ENCODE measurements at regions not wholly inside any gene's neighbourhood (a gene's known extent, or its start where the extent isn't known, plus 50 kb on each side); places are given as distances from the start of the nearest gene placed in this dataset.

DNA sequence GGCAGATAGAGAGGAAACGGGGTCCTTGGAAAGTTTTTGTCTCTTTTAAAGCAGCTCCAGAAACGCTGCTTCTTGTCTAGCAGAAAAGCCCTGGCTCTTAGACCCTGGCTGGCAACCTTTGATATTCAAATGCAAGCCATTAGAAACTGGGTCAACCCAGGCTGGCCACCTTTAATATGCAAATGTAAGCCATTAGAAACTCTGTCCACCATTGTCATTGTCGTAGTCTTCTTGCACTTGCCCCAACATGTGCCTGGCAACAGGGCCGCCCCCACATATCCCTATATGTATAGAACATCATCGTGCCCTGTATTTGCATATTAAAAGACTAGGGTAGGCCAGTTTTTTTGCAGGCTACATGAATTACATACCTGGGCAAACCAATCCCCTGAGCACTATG is 621.3 kb upstream of the DPP6 start:
- H3K9me3 Mint-ChIP-seq (ENCODE audit: unreplicated experiment): peaks cover 14% of the 10 kb centered on the region

DNA sequence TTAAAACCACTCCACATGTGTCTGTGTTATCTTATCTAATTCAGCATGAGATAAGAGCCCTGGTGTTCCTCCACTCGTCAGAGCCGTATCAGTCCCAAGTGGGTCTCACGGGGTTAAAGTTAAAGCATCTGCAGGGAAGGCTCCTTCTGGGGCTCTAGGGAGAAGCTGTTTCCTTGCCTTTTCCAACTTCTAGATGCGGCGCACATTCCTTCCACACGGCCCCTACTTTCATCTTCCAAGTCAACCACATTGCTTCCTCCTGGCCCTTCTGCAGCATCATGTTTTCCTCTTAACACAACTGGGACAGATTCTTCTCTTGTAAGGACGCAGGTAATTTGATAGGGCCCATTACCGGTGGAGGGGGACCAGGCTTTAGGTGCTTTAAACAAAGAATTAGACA is 620.1 kb upstream of the DPP6 start:
- no peak overlapping the region for H3K27ac Mint-ChIP-seq (ENCODE audit: unreplicated experiment)
- no peaks in the 10 kb centered on the region for H3K27me3 Mint-ChIP-seq (ENCODE audit: low read depth, unreplicated experiment)
- no peaks in the 10 kb centered on the region for H3K4me1 Mint-ChIP-seq (ENCODE audit: low read depth, unreplicated experiment)
- Histone ChIP-seq H4K20me1 (ENCODE audit: insufficient read depth, low read length) (no peaks in the 10 kb centered on the region), H3K4me2 (ENCODE audit: low read length) (no peak overlapping the region), H3K9ac (ENCODE audit: low read length) (no peak overlapping the region), H3K36me3 (ENCODE audit: insufficient read depth, low read length) (no peaks in the 10 kb centered on the region), H3K4me3 (ENCODE audit: insufficient read depth, low read depth, low read length) (no peak overlapping the region), H3K9me3 (ENCODE audit: insufficient read depth, low read depth, low read length) (peaks cover 8% of the 10 kb centered on the region), H3K27me3 (ENCODE audit: insufficient read depth, low read length) (no peaks in the 10 kb centered on the region), H3K4me1 (ENCODE audit: insufficient read depth, low read length) (no peaks in the 10 kb centered on the region), H2AFZ (ENCODE audit: low read depth, low read length) (no peak overlapping the region), H3K27ac (ENCODE audit: low read depth, low read length) (no peak overlapping the region), H3K79me2 (ENCODE audit: insufficient read depth, low read length) (no peaks in the 10 kb centered on the region)
- H3K36me3 Mint-ChIP-seq (ENCODE audit: low read depth, unreplicated experiment): no peaks in the 10 kb centered on the region
- no peak for FAIRE-seq
- TF ChIP-seq, protein P1, sequence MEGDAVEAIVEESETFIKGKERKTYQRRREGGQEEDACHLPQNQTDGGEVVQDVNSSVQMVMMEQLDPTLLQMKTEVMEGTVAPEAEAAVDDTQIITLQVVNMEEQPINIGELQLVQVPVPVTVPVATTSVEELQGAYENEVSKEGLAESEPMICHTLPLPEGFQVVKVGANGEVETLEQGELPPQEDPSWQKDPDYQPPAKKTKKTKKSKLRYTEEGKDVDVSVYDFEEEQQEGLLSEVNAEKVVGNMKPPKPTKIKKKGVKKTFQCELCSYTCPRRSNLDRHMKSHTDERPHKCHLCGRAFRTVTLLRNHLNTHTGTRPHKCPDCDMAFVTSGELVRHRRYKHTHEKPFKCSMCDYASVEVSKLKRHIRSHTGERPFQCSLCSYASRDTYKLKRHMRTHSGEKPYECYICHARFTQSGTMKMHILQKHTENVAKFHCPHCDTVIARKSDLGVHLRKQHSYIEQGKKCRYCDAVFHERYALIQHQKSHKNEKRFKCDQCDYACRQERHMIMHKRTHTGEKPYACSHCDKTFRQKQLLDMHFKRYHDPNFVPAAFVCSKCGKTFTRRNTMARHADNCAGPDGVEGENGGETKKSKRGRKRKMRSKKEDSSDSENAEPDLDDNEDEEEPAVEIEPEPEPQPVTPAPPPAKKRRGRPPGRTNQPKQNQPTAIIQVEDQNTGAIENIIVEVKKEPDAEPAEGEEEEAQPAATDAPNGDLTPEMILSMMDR (IDR thresholded peaks at IDR 0.05; ENCODE audit: insufficient read depth, low read depth, low read length): no peak
- TF ChIP-seq EZH2 (IDR thresholded peaks at IDR 0.05; ENCODE audit: insufficient read depth, low read length): no peak
- peaks cover 14% of the 10 kb centered on the region for H3K9me3 Mint-ChIP-seq (ENCODE audit: unreplicated experiment)
- H3K4me3 Mint-ChIP-seq (ENCODE audit: unreplicated experiment): no peak overlapping the region
- no peak for DNase-seq (ENCODE audit: low read depth)

More for the DNA sequence above, 621.3 kb upstream of the DPP6 start:
- H3K36me3 Mint-ChIP-seq (ENCODE audit: low read depth, unreplicated experiment): no peaks in the 10 kb centered on the region
- Histone ChIP-seq H3K79me2 (ENCODE audit: insufficient read depth, low read length) (no peaks in the 10 kb centered on the region), H3K4me3 (ENCODE audit: insufficient read depth, low read depth, low read length) (no peak overlapping the region), H3K9me3 (ENCODE audit: insufficient read depth, low read depth, low read length) (peaks cover 13% of the 10 kb centered on the region), H3K27me3 (ENCODE audit: insufficient read depth, low read length) (no peaks in the 10 kb centered on the region), H3K4me1 (ENCODE audit: insufficient read depth, low read length) (no peaks in the 10 kb centered on the region), H3K27ac (ENCODE audit: low read depth, low read length) (no peak overlapping the region), H3K4me2 (ENCODE audit: low read length) (no peak overlapping the region), H3K9ac (ENCODE audit: low read length) (no peak overlapping the region), H3K36me3 (ENCODE audit: insufficient read depth, low read length) (no peaks in the 10 kb centered on the region), H2AFZ (ENCODE audit: low read depth, low read length) (no peak overlapping the region), H4K20me1 (ENCODE audit: insufficient read depth, low read length) (no peaks in the 10 kb centered on the region)
- FAIRE-seq (no peak), DNase-seq (ENCODE audit: low read depth) (no peak)
- H3K27me3 Mint-ChIP-seq (ENCODE audit: low read depth, unreplicated experiment): no peaks in the 10 kb centered on the region
- H3K4me3 Mint-ChIP-seq (ENCODE audit: unreplicated experiment): no peak overlapping the region
- no peaks in the 10 kb centered on the region for H3K4me1 Mint-ChIP-seq (ENCODE audit: low read depth, unreplicated experiment)
- no peak for TF ChIP-seq EZH2 (IDR thresholded peaks at IDR 0.05; ENCODE audit: insufficient read depth, low read length)
- TF ChIP-seq, protein P1 (IDR thresholded peaks at IDR 0.05; ENCODE audit: insufficient read depth, low read depth, low read length): no peak
- H3K27ac Mint-ChIP-seq (ENCODE audit: unreplicated experiment): no peak overlapping the region

DNA sequence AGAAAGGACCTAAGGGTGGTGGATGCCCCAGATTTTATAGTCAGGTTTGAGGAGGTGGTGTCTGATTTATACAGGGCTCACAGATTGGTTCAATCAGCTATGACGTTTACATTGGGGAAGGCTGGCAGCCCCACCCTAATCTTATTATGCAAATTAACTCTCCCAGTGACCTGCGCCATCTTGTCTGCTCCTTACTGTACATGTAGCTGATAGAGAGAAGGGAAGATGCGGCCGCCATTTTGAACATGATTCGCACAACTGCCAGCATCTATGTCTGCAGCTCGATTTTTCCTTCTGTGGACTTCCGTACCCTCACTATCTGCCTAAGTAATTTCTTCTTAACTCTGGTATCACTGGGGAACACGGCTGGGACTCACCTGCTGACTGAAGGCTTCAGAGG is 619.0 kb upstream of the DPP6 start:
- FAIRE-seq (no peak), DNase-seq (ENCODE audit: low read depth) (no peak)
- TF ChIP-seq, protein P1 (IDR thresholded peaks at IDR 0.05; ENCODE audit: insufficient read depth, low read depth, low read length): no peak
- no peak for TF ChIP-seq EZH2 (IDR thresholded peaks at IDR 0.05; ENCODE audit: insufficient read depth, low read length)
- Histone ChIP-seq H3K36me3 (ENCODE audit: insufficient read depth, low read length) (no peaks in the 10 kb centered on the region), H2AFZ (ENCODE audit: low read depth, low read length) (no peak overlapping the region), H4K20me1 (ENCODE audit: insufficient read depth, low read length) (no peaks in the 10 kb centered on the region), H3K4me1 (ENCODE audit: insufficient read depth, low read length) (no peaks in the 10 kb centered on the region), H3K27ac (ENCODE audit: low read depth, low read length) (no peak overlapping the region), H3K9me3 (ENCODE audit: insufficient read depth, low read depth, low read length) (peaks cover 8% of the 10 kb centered on the region), H3K27me3 (ENCODE audit: insufficient read depth, low read length) (no peaks in the 10 kb centered on the region), H3K79me2 (ENCODE audit: insufficient read depth, low read length) (no peaks in the 10 kb centered on the region), H3K4me3 (ENCODE audit: insufficient read depth, low read depth, low read length) (no peak overlapping the region), H3K4me2 (ENCODE audit: low read length) (no peak overlapping the region), H3K9ac (ENCODE audit: low read length) (no peak overlapping the region)
- no peak overlapping the region for H3K4me3 Mint-ChIP-seq (ENCODE audit: unreplicated experiment)
- H3K4me1 Mint-ChIP-seq (ENCODE audit: low read depth, unreplicated experiment): no peaks in the 10 kb centered on the region
- peaks cover 17% of the 10 kb centered on the region for H3K9me3 Mint-ChIP-seq (ENCODE audit: unreplicated experiment)
- H3K27ac Mint-ChIP-seq (ENCODE audit: unreplicated experiment): no peak overlapping the region
- H3K27me3 Mint-ChIP-seq (ENCODE audit: low read depth, unreplicated experiment): no peaks in the 10 kb centered on the region
- H3K36me3 Mint-ChIP-seq (ENCODE audit: low read depth, unreplicated experiment): no peaks in the 10 kb centered on the region
